Ishikawa (cell line): ENCODE measurements at regions not wholly inside any gene's neighbourhood (a gene's known extent, or its start where the extent isn't known, plus 50 kb on each side); places are given as distances from the start of the nearest gene placed in this dataset.

Experiments used
- CEBPB ChIP-seq: IDR thresholded peaks from 2 replicates; pipeline ENCODE4 v1.6.1; 2012
- CREB1 ChIP-seq: IDR thresholded peaks from 2 replicates; pipeline ENCODE4 v1.6.1; 2012; ENCODE audit warnings: low read depth
- EGR1 ChIP-seq: IDR thresholded peaks from 2 replicates; pipeline ENCODE4 v1.6.1; 2012
- EP300 ChIP-seq: IDR thresholded peaks from 2 replicates; pipeline ENCODE4 v1.6.1; 2012; ENCODE audit warnings: borderline replicate concordance
- FOXM1 ChIP-seq: IDR thresholded peaks from 2 replicates; pipeline ENCODE4 v1.6.1; 2012; ENCODE audit warnings: low read depth, borderline replicate concordance
- NFIC ChIP-seq: IDR thresholded peaks from 2 replicates; pipeline ENCODE4 v1.6.1; 2012
- RAD21 ChIP-seq: IDR thresholded peaks from 2 replicates; pipeline ENCODE4 v1.6.1; 2012; ENCODE audit warnings: low read depth
- TAF1 ChIP-seq: IDR thresholded peaks from 2 replicates; pipeline ENCODE4 v1.6.1; 2012; ENCODE audit warnings: low read depth, mild to moderate bottlenecking
- TCF12 ChIP-seq: IDR thresholded peaks from 2 replicates; pipeline ENCODE4 v1.6.1; 2012; ENCODE audit warnings: low read depth
- TEAD4 ChIP-seq: IDR thresholded peaks from 2 replicates; pipeline ENCODE4 v1.6.1; 2012
- YY1 ChIP-seq: IDR thresholded peaks from 2 replicates; pipeline ENCODE4 v1.6.1; 2012; ENCODE audit warnings: low read depth
- ZBTB7A ChIP-seq: IDR thresholded peaks from 2 replicates; pipeline ENCODE4 v1.6.1; 2012; ENCODE audit warnings: low read depth
- TF ChIP-seq, protein P1 (sequence below): IDR thresholded peaks from 2 replicates; pipeline ENCODE4 v1.6.1; 2012
- TF ChIP-seq, protein P2 (sequence below): IDR thresholded peaks from 2 replicates; pipeline ENCODE4 v1.6.1; 2012
- TF ChIP-seq, protein P3 (sequence below): IDR thresholded peaks from 2 replicates; pipeline ENCODE4 v1.6.1; 2012; ENCODE audit warnings: low read depth, mild to moderate bottlenecking

DNA sequence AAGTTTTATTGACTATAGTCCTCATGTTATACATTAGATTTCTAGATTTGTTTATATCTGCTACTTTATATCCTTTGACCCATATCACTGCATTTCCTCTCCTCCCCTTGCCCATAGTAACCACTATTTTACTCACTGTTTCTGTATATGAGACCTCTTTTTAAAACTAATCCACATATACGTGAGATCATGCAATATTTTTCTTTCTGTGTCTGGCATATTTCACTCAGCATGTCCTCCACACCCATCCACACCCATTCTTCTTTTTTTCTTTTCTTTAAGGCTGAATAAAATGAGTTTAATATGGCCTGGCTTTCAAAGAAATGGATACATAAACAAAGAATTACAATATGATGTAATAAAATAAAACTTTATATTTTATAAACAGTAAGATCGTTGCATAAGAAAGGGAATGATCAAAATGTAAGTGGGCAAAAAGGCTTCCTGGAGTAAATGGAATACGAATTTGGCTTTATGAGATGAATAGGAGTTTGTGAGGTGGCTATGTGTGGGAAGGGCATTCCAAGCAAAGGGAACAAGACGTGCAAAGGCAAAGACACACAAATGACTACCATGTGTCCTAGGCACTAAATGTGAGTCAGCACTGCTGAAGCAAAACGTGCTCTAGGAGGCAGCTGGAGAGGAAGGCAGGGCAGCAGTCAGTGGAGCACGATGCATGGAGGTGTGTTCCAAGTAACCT, 53.2 kb upstream of the HIF1A start:
- TF ChIP-seq FOXM1 (no peak), EP300 (no peak), ZBTB7A (no peak), NFIC (no peak)
- TF ChIP-seq, protein P1, sequence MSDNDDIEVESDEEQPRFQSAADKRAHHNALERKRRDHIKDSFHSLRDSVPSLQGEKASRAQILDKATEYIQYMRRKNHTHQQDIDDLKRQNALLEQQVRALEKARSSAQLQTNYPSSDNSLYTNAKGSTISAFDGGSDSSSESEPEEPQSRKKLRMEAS = no peak
- TF ChIP-seq, protein P2, sequence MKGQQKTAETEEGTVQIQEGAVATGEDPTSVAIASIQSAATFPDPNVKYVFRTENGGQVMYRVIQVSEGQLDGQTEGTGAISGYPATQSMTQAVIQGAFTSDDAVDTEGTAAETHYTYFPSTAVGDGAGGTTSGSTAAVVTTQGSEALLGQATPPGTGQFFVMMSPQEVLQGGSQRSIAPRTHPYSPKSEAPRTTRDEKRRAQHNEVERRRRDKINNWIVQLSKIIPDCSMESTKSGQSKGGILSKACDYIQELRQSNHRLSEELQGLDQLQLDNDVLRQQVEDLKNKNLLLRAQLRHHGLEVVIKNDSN = no peak

DNA sequence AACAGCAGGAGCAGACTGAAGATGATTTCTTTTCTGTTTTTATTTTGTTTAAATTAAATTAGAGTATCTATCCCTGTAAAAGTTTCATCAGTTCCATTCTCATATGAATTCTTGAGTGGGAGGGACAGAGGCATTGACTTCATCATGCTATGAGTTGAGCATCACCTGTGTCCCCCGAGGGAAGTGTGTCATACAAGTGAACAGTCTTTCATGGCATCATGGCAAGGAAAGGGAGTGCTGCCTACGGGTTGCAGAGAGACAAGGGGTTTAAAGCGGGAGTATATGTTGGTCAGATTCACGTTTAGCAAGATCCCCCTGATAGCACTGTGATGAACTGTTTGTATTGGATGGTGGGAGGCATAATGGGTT, 52.7 kb upstream of the HIF1A start:
- TF ChIP-seq ZBTB7A (no peak), TEAD4 (no peak), FOXM1 (no peak), TCF12 (no peak), NFIC (no peak)
- TF ChIP-seq, protein P3, sequence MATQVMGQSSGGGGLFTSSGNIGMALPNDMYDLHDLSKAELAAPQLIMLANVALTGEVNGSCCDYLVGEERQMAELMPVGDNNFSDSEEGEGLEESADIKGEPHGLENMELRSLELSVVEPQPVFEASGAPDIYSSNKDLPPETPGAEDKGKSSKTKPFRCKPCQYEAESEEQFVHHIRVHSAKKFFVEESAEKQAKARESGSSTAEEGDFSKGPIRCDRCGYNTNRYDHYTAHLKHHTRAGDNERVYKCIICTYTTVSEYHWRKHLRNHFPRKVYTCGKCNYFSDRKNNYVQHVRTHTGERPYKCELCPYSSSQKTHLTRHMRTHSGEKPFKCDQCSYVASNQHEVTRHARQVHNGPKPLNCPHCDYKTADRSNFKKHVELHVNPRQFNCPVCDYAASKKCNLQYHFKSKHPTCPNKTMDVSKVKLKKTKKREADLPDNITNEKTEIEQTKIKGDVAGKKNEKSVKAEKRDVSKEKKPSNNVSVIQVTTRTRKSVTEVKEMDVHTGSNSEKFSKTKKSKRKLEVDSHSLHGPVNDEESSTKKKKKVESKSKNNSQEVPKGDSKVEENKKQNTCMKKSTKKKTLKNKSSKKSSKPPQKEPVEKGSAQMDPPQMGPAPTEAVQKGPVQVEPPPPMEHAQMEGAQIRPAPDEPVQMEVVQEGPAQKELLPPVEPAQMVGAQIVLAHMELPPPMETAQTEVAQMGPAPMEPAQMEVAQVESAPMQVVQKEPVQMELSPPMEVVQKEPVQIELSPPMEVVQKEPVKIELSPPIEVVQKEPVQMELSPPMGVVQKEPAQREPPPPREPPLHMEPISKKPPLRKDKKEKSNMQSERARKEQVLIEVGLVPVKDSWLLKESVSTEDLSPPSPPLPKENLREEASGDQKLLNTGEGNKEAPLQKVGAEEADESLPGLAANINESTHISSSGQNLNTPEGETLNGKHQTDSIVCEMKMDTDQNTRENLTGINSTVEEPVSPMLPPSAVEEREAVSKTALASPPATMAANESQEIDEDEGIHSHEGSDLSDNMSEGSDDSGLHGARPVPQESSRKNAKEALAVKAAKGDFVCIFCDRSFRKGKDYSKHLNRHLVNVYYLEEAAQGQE = no peak
- TF ChIP-seq, protein P2 = no peak

DNA sequence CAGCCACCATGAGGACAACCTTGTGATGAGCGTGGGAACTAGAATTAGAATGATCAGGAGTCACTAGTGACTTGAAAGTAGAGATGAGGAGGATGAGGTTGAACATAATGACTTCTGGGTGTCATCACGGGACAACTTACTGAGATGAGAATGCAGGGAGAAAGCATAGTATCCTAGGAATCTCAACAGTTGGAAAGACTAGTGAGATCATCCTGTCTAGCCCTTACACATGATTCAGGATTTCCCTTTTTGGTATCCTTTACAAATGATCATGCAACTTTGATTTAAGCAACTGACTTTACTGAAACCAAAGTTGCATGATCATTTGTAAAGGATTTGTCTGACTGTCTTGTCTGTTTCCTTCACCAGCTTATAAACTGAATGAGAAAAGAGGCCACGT, 51.8 kb upstream of the HIF1A start:
- no peak for TF ChIP-seq CREB1
- TF ChIP-seq TEAD4 = no peak
- TF ChIP-seq, protein P1 = no peak
- no peak for TF ChIP-seq NFIC
- TF ChIP-seq CEBPB = no peak
- TF ChIP-seq, protein P3 = no peak
- no peak for TF ChIP-seq EP300
- TF ChIP-seq TCF12 = no peak
- no peak for TF ChIP-seq YY1
- TF ChIP-seq ZBTB7A = no peak
- no peak for TF ChIP-seq FOXM1

DNA sequence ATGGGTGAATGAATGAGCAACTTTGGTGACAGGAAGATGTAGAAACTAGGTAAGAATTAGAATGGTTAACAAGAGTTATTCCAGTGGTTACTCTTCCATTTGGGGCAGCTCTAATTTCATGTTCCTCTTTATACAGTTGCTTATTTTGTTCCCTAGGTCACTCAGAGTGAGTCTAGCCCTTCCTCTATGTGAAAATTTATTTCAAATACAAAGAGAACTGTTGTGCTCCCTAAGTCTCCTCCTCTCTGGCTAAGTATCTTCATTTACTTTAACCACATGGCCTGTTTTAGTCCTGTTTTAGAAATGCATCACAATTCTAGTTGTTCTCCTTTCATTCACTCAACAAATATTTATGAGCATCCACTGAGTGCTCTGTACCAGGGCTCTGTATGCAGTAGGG, 51.1 kb upstream of the HIF1A start:
- TF ChIP-seq, protein P3 = no peak
- TF ChIP-seq CEBPB = no peak
- no peak for TF ChIP-seq TAF1
- TF ChIP-seq RAD21 = no peak
- TF ChIP-seq YY1 = no peak
- TF ChIP-seq FOXM1 = no peak
- TF ChIP-seq, protein P2 = no peak
- no peak for TF ChIP-seq CREB1
- no peak for TF ChIP-seq TEAD4
- TF ChIP-seq TCF12 = no peak
- TF ChIP-seq, protein P1 = no peak
- no peak for TF ChIP-seq ZBTB7A
- TF ChIP-seq EP300 = no peak
- no peak for TF ChIP-seq NFIC
- no peak for TF ChIP-seq EGR1
